Suprapubic skin (tissue), 4 donors: ENCODE measurements at regions not wholly inside any gene's neighbourhood (a gene's known extent, or its start where the extent isn't known, plus 50 kb on each side); places are given as distances from the start of the nearest gene placed in this dataset.
"Not testable (repeated sequence)": the region's sequence is repeated elsewhere in the genome, so short reads cannot be mapped to it uniquely, and the experiment has no call there.

Source experiments
- DNase-seq, 2 donors: peaks; one replicate each; pipeline ENCODE4 v3.0.0-alpha.2; 2019; ENCODE audit warnings: low spot score in 2 of 2
- H3K27ac ChIP-seq: fragments of 200-600 bp; sonication (generic); one replicate; pipeline ENCODE4 v1.5.1; 2019
- H3K27me3 ChIP-seq: fragments of 200-600 bp; sonication (generic); one replicate; pipeline ENCODE4 v1.5.1; 2019
- H3K36me3 ChIP-seq: fragments of 200-600 bp; sonication (generic); one replicate; pipeline ENCODE4 v1.5.1; 2019
- H3K4me1 ChIP-seq: fragments of 200-600 bp; sonication (generic); one replicate; pipeline ENCODE4 v1.5.1; 2019
- H3K4me3 ChIP-seq: fragments of 200-600 bp; sonication (generic); one replicate; pipeline ENCODE4 v1.5.1; 2019; ENCODE audit warnings: mild to moderate bottlenecking
- H3K9me3 ChIP-seq: fragments of 200-600 bp; sonication (generic); one replicate; pipeline ENCODE4 v1.5.1; 2019
- EP300 ChIP-seq: sonication (generic); formaldehyde crosslinking; IDR thresholded peaks from one replicate; pipeline ENCODE4 v1.6.1; 2017; ENCODE audit warnings: antibody characterized with exemption
- POLR2A ChIP-seq, 2 donors: fragments of 450-650 bp; IDR thresholded peaks; one replicate each; pipeline ENCODE4 v1.6.1; 2017; ENCODE audit warnings: antibody characterized with exemption in 2 of 2, mild to moderate bottlenecking in 2 of 2, moderate library complexity in 2 of 2
- POLR2AphosphoS5 ChIP-seq, 3 donors: sonication (generic); formaldehyde crosslinking; IDR thresholded peaks; one replicate each; pipeline ENCODE4 v1.6.1; 2017; ENCODE audit warnings: antibody characterized with exemption in 3 of 3
- WGBS: methylation state at CpG from one replicate; pipeline ENCODE4 v1.1.5; 2018; 5-methylcytosine and 5-hydroxymethylcytosine counted together
- TF ChIP-seq, protein P1 (sequence below), 2 donors: fragments of 200-600 bp in 1 of 2; fragments of 450-650 bp in 1 of 2; sonication (generic) in 1 of 2; IDR thresholded peaks; one replicate each; pipeline ENCODE4 v1.5.1; 2016 to 2019; ENCODE audit warnings: antibody characterized with exemption in 2 of 2, mild to moderate bottlenecking in 1 of 2, moderate library complexity in 1 of 2

DNA sequence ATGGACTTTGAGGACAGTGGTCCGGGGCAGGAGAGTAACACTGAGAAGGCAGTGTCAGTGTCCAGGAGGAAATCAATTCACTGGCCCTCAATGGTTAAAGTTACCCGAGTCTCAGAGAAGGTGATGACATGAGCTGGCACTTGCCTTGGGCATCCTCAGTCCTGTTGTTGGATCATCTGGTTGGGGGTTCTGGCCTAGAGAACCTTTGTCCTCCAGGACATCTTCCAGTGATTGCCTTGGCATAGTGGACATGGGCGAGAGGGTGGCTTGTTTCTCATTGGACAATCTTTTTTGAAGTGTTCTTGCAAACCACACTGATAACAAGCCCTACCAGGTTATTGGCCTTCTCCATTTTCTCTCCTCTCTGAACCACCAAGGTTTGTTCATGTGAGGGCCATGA lies 83.4 kb upstream of the TERB2 start:
- no peaks in the 10 kb centered on the region for H3K36me3 ChIP-seq
- peaks cover 21% of the 10 kb centered on the region for H3K9me3 ChIP-seq
- no peak overlapping the region for H3K4me3 ChIP-seq
- no peaks in the 10 kb centered on the region for H3K4me1 ChIP-seq
- TF ChIP-seq POLR2A (IDR thresholded peaks at IDR 0.05), result no peak
- TF ChIP-seq POLR2AphosphoS5 (IDR thresholded peaks at IDR 0.05), result no peak
- H3K27me3 ChIP-seq, result no peaks in the 10 kb centered on the region
- H3K27ac ChIP-seq, result no peak overlapping the region
- no peak for DNase-seq
- WGBS, result 72% methylated on average over 3 of the region's 3 CpGs

- TF ChIP-seq, protein P1, sequence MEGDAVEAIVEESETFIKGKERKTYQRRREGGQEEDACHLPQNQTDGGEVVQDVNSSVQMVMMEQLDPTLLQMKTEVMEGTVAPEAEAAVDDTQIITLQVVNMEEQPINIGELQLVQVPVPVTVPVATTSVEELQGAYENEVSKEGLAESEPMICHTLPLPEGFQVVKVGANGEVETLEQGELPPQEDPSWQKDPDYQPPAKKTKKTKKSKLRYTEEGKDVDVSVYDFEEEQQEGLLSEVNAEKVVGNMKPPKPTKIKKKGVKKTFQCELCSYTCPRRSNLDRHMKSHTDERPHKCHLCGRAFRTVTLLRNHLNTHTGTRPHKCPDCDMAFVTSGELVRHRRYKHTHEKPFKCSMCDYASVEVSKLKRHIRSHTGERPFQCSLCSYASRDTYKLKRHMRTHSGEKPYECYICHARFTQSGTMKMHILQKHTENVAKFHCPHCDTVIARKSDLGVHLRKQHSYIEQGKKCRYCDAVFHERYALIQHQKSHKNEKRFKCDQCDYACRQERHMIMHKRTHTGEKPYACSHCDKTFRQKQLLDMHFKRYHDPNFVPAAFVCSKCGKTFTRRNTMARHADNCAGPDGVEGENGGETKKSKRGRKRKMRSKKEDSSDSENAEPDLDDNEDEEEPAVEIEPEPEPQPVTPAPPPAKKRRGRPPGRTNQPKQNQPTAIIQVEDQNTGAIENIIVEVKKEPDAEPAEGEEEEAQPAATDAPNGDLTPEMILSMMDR (IDR thresholded peaks at IDR 0.05), result no peak
- WGBS, result 78% methylated on average over 3 of the region's 3 CpGs
- Histone ChIP-seq H3K4me1 (no peaks in the 10 kb centered on the region), H3K27ac (no peak overlapping the region), H3K27me3 (no peaks in the 10 kb centered on the region), H3K36me3 (no peaks in the 10 kb centered on the region), H3K9me3 (peaks cover 21% of the 10 kb centered on the region), H3K4me3 (no peak overlapping the region)
- DNase-seq, result no peak
These were observed 77.4 kb upstream of the TERB2 start for GRCh38 chr15:44879066-44879465.

- Histone ChIP-seq H3K36me3 (no peaks in the 10 kb centered on the region), H3K4me3 (no peak overlapping the region), H3K27me3 (no peaks in the 10 kb centered on the region), H3K27ac (no peak overlapping the region), H3K4me1 (no peaks in the 10 kb centered on the region), H3K9me3 (peaks cover 3% of the 10 kb centered on the region)
- no peak for DNase-seq
- WGBS, result 67% methylated on average over 4 of the region's 5 CpGs
- TF ChIP-seq, protein P1 (IDR thresholded peaks at IDR 0.05), result no peak
- TF ChIP-seq POLR2A (IDR thresholded peaks at IDR 0.05), result no peak
- no peak for TF ChIP-seq EP300
These were observed 74.0 kb upstream of the TERB2 start for GRCh38 chr15:44882499-44882968.

GRCh38 chr15:44883199-44883877 lies 73.1 kb upstream of the TERB2 start:
- TF ChIP-seq POLR2A (IDR thresholded peaks at IDR 0.05) (no peak), POLR2AphosphoS5 (IDR thresholded peaks at IDR 0.05) (no peak), EP300 (no peak)
- TF ChIP-seq, protein P1 (IDR thresholded peaks at IDR 0.05), result no peak
- no peak overlapping the region for H3K27ac ChIP-seq
- 96% methylated on average over 5 of the region's 5 CpGs for WGBS
- no peaks in the 10 kb centered on the region for H3K27me3 ChIP-seq
- no peak overlapping the region for H3K4me3 ChIP-seq
- DNase-seq, result no peak
- H3K9me3 ChIP-seq, result no peaks in the 10 kb centered on the region
- H3K36me3 ChIP-seq, result no peaks in the 10 kb centered on the region
- H3K4me1 ChIP-seq, result no peaks in the 10 kb centered on the region

DNA sequence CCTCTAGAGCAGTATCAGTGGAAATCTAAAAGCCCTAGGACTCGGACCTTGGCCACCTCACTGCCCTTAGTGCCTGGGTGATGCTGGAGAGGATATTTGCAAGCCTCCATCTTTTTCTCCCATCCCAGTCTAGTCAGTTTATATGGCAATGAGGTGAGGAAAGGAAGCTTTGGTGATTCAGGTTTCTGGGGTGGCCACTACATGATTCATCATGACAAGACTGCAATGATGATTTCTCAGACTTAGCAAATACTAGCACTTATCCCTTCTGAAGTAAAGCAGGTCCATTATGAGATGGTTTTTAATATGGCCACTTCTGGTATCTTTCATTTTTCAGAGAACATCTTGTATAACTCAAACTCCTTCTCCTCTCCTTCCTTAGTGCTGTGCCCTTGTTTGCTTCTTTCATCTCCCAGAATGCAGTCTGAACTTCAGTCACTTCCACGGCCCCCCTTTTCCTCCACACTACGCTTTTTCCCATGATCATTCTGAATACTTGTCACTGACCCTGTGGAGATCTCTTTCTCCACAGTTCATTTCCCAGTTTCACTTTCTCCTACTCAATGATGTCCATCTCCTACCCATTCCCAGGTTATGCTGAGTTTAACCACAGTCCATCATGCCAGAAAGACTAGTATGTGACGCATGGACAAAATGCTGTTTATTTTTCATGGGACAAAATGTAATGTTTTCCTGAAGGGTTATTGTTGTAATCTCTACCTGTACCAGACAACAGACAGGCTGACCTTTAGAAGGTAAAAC lies 57.4 kb upstream of the TERB2 start:
- WGBS, result 81% methylated on average over 2 of the region's 4 CpGs
- not testable (repeated sequence) for DNase-seq, H3K4me1 ChIP-seq, H3K4me3 ChIP-seq, H3K36me3 ChIP-seq, H3K27ac ChIP-seq, H3K9me3 ChIP-seq, H3K27me3 ChIP-seq

DNA sequence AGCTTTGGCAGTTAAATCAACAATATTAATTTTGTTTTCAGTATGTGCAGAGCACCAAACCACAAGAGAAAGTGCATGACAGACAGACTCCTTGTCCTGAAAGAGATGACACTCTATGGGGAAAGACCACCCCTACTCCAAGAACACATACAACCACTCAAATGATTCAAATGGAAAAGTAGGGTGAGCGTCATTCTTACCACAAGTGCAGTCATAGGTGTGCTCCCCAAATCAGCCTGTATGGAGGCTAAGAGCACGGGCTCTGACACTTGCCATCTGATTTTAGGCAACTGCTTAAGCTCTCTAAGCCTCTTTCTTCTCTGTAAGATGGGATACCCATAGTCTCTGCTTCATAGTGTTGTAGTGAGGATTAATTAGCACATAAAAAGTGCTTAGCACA lies 56.7 kb upstream of the TERB2 start:
- H3K27ac ChIP-seq, H3K36me3 ChIP-seq, H3K9me3 ChIP-seq, H3K27me3 ChIP-seq, H3K4me1 ChIP-seq, H3K4me3 ChIP-seq, DNase-seq: not testable (repeated sequence)
- WGBS, result no CpG with 5 or more reads among the region's 2 CpGs

GRCh38 chr15:44900796-44901195 lies 55.7 kb upstream of the TERB2 start:
- 76% methylated on average over 2 of the region's 2 CpGs for WGBS
- not testable (repeated sequence) for DNase-seq, H3K4me1 ChIP-seq, H3K9me3 ChIP-seq, H3K27ac ChIP-seq, H3K36me3 ChIP-seq, H3K4me3 ChIP-seq, H3K27me3 ChIP-seq

DNA sequence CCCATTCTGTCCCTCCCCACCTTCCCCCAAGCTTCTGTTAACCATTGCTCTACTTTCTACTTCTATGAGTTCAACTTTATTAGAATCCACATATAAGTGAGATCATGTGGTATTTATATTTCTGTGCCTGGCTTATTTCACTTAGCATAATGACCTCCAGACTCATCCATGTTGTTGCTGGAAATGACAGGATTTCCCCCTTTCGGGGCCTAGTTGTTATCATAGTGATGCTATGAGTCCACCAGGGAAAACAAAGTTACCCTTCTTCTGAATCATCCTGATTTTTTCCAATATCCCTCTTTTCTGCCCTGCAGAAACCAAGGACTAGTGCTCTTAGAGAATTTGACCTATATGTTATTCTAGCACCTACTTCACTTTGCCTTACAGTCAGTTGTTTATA lies 53.2 kb upstream of the TERB2 start:
- not testable (repeated sequence) for H3K4me1 ChIP-seq, DNase-seq, H3K27ac ChIP-seq, H3K27me3 ChIP-seq, H3K36me3 ChIP-seq, H3K9me3 ChIP-seq, H3K4me3 ChIP-seq
- 76% methylated on average over 1 of the region's 1 CpG for WGBS

GRCh38 chr15:44904651-44905340 lies 51.7 kb upstream of the TERB2 start:
- not testable (repeated sequence) for H3K4me1 ChIP-seq, H3K4me3 ChIP-seq, H3K36me3 ChIP-seq, H3K9me3 ChIP-seq, H3K27ac ChIP-seq, DNase-seq, H3K27me3 ChIP-seq
- WGBS, result 38% methylated on average over 6 of the region's 6 CpGs
